ENCODE measurements at regions not wholly inside any gene's neighbourhood (a gene's known extent, or its start where the extent isn't known, plus 50 kb on each side); places are given as distances from the start of the nearest gene placed in this dataset.

DNA sequence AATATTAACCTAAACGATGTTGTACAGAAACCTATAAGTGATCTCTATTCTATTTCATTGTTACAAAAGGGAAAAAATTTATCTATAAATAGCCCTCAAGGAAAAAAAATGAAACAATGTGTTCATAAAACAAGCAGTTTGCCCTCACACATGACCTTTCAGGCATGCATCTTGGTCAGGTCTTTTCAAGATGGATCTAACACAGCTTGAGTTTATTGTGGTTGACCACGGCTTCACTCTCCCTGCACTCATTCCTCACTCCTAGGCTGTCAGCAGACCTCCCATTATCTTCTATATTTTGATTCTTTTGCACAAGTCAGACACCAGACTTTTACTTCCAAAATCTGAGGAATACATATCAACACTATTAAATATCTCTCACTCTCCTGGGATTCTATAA lies 544.3 kb downstream of the KCNT2 start:
- TF ChIP-seq, protein P1, sequence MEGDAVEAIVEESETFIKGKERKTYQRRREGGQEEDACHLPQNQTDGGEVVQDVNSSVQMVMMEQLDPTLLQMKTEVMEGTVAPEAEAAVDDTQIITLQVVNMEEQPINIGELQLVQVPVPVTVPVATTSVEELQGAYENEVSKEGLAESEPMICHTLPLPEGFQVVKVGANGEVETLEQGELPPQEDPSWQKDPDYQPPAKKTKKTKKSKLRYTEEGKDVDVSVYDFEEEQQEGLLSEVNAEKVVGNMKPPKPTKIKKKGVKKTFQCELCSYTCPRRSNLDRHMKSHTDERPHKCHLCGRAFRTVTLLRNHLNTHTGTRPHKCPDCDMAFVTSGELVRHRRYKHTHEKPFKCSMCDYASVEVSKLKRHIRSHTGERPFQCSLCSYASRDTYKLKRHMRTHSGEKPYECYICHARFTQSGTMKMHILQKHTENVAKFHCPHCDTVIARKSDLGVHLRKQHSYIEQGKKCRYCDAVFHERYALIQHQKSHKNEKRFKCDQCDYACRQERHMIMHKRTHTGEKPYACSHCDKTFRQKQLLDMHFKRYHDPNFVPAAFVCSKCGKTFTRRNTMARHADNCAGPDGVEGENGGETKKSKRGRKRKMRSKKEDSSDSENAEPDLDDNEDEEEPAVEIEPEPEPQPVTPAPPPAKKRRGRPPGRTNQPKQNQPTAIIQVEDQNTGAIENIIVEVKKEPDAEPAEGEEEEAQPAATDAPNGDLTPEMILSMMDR (IDR thresholded peaks at IDR 0.05; ENCODE audit: low read depth, low read length, poor library complexity, severe bottlenecking): no peak
- TF ChIP-seq EZH2phosphoT487 (IDR thresholded peaks at IDR 0.05; ENCODE audit: borderline replicate concordance, low read length): no peak
